ENCODE measurements at regions not wholly inside any gene's neighbourhood (a gene's known extent, or its start where the extent isn't known, plus 50 kb on each side); places are given as distances from the start of the nearest gene placed in this dataset.

- DNase-seq, result no peak
Measured at GRCh38 chr16:48438414-48438813, 53.2 kb upstream of the SIAH1 start.

DNA sequence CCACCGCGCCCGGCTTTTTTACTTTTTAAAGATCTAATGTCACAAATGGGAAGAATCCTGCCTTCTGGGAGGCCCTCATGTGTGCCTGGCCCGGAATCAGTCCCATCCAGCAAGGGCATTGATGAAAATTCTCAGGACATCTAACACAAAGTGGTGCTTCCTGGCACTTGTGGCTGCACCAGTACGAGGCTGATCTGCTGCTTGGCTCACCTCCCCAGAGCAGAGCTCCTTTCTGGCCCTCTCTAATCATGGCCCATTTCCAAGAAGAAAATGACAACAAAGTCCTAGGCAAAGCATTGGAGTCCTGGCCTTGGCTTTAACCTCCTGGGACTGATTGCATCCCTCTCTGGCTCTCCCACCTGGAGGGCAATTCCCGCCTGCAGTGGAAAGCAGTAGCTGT is 50.7 kb upstream of the SIAH1 start:
- peak in 1 of 56 donors; percentile 1 for DNase-seq

- DNase-seq, result peak in 1 of 56 donors; percentile 9
Measured at GRCh38 chr16:48435318-48435680, 50.1 kb upstream of the SIAH1 start.

Measured in amygdala (tissue), 56 donors.